ENCODE measurements at regions not wholly inside any gene's neighbourhood (a gene's known extent, or its start where the extent isn't known, plus 50 kb on each side); places are given as distances from the start of the nearest gene placed in this dataset.

- dilution Hi-C loops (cut with MboI; ENCODE audit: extremely low pct_ligation_motif_present, low sequenced_read_pairs) (no loop called here), intact Hi-C loops (cut with micrococcal nuclease) (no loop called here)
- FAIRE-seq (no peak), DNase-seq (ENCODE audit: low read depth, low spot score) (no peak)
- ChIA-PET POLR2A (no interaction called here), CTCF (no interaction called here)
- Histone ChIP-seq H3K27me3 (ENCODE audit: control insufficient read depth in 2 of 2, insufficient read depth in 2 of 2, low read length in 2 of 2) (no peaks in the 10 kb centered on the region), H3K4me3 (replicated peaks in 1 of 3; ENCODE audit: insufficient read depth in 1 of 3, low read depth in 1 of 3, low read length in 3 of 3) (no peak overlapping the region), H4K20me1 (replicated peaks; ENCODE audit: control insufficient read depth, extremely low read depth, insufficient read depth, low read length) (no peaks in the 10 kb centered on the region), H3K9me3 (replicated peaks; ENCODE audit: control insufficient read depth, insufficient read depth, low read length) (no peaks in the 10 kb centered on the region), H3K79me2 (ENCODE audit: control insufficient read depth, insufficient read depth, low read length) (no peaks in the 10 kb centered on the region), H3K9me1 (replicated peaks; ENCODE audit: control insufficient read depth, extremely low read depth, insufficient read depth, low read length) (no peaks in the 10 kb centered on the region), H3K4me2 (ENCODE audit: insufficient read depth, low read length) (no peak overlapping the region), H3K27ac (ENCODE audit: insufficient read depth, low read depth, low read length) (no peak overlapping the region), H3K9ac (replicated peaks; ENCODE audit: extremely low read depth, insufficient read depth, low read length) (no peak overlapping the region), H2AFZ (ENCODE audit: low read depth, low read length) (no peak overlapping the region), H3K36me3 (ENCODE audit: control insufficient read depth in 2 of 2, extremely low read depth in 1 of 2, insufficient read depth in 2 of 2, low read length in 2 of 2) (no peaks in the 10 kb centered on the region), H3K4me1 (ENCODE audit: control insufficient read depth, extremely low read depth, insufficient read depth, low read length) (no peaks in the 10 kb centered on the region)
- BruUV-seq (replicated peaks): no TSS peak
- no peak for TF ChIP-seq FOS (IDR thresholded peaks at IDR 0.05; ENCODE audit: borderline replicate concordance, insufficient read depth, low read length)
- no peak for TF ChIP-seq POLR2AphosphoS5 (IDR thresholded peaks at IDR 0.05; ENCODE audit: insufficient read depth, low read depth, low read length)
- TF ChIP-seq MYC (IDR thresholded peaks at IDR 0.05; ENCODE audit: low read depth, low read length): no peak
- TF ChIP-seq CTCF (IDR thresholded peaks at IDR 0.05; ENCODE audit: extremely low read depth in 1 of 2, insufficient read depth in 1 of 2, low read depth in 1 of 2, low read length in 2 of 2): no peak
Observed at GRCh38 chr6:105966481-105966880, 119.7 kb upstream of the PRDM1 start.

GRCh38 chr6:105964979-105965760 is 121.0 kb upstream of the PRDM1 start:
- Histone ChIP-seq H3K9ac (replicated peaks; ENCODE audit: extremely low read depth, insufficient read depth, low read length) (no peak overlapping the region), H3K4me3 (replicated peaks in 1 of 3; ENCODE audit: insufficient read depth in 1 of 3, low read depth in 1 of 3, low read length in 3 of 3) (no peak overlapping the region), H3K4me1 (ENCODE audit: control insufficient read depth, extremely low read depth, insufficient read depth, low read length) (no peaks in the 10 kb centered on the region), H3K9me1 (replicated peaks; ENCODE audit: control insufficient read depth, extremely low read depth, insufficient read depth, low read length) (no peaks in the 10 kb centered on the region), H4K20me1 (replicated peaks; ENCODE audit: control insufficient read depth, extremely low read depth, insufficient read depth, low read length) (no peaks in the 10 kb centered on the region), H3K9me3 (replicated peaks; ENCODE audit: control insufficient read depth, insufficient read depth, low read length) (no peaks in the 10 kb centered on the region), H3K79me2 (ENCODE audit: control insufficient read depth, insufficient read depth, low read length) (no peaks in the 10 kb centered on the region), H3K27ac (ENCODE audit: insufficient read depth, low read depth, low read length) (no peak overlapping the region), H3K4me2 (ENCODE audit: insufficient read depth, low read length) (no peak overlapping the region), H2AFZ (ENCODE audit: low read depth, low read length) (no peak overlapping the region), H3K27me3 (ENCODE audit: control insufficient read depth in 2 of 2, insufficient read depth in 2 of 2, low read length in 2 of 2) (no peaks in the 10 kb centered on the region), H3K36me3 (ENCODE audit: control insufficient read depth in 2 of 2, extremely low read depth in 1 of 2, insufficient read depth in 2 of 2, low read length in 2 of 2) (no peaks in the 10 kb centered on the region)
- no TSS peak for BruUV-seq (replicated peaks)
- intact Hi-C loops (cut with micrococcal nuclease) (no loop called here), dilution Hi-C loops (cut with MboI; ENCODE audit: extremely low pct_ligation_motif_present, low sequenced_read_pairs) (no loop called here)
- no peak for TF ChIP-seq JUN (IDR thresholded peaks at IDR 0.05; ENCODE audit: borderline replicate concordance, insufficient read depth, insufficient read length, low read depth)
- TF ChIP-seq EZH2 (IDR thresholded peaks at IDR 0.05; ENCODE audit: borderline replicate concordance, low read depth, low read length, severe bottlenecking): no peak
- no peak for TF ChIP-seq POLR2A (IDR thresholded peaks at IDR 0.05; ENCODE audit: low read depth, low read length)
- TF ChIP-seq GATA2 (IDR thresholded peaks at IDR 0.05; ENCODE audit: insufficient read depth, insufficient read length, low read depth, low read length): no peak
- TF ChIP-seq POLR2AphosphoS5 (IDR thresholded peaks at IDR 0.05; ENCODE audit: insufficient read depth, low read depth, low read length): no peak
- no peak for TF ChIP-seq MYC (IDR thresholded peaks at IDR 0.05; ENCODE audit: low read depth, low read length)
- no peak for TF ChIP-seq CTCF (IDR thresholded peaks at IDR 0.05; ENCODE audit: extremely low read depth in 1 of 2, insufficient read depth in 1 of 2, low read depth in 1 of 2, low read length in 2 of 2)
- no peak for TF ChIP-seq FOS (IDR thresholded peaks at IDR 0.05; ENCODE audit: borderline replicate concordance, insufficient read depth, low read length)
- TF ChIP-seq MAX (IDR thresholded peaks at IDR 0.05; ENCODE audit: insufficient read depth, insufficient read length): no peak
- POLR2A ChIA-PET: no interaction called here
- CTCF ChIA-PET: interaction anchor here (0.6 kb wide), 1 partner anchor 1993 kb away, joined by 3 read pairs; no protein-coding TSS in a partner anchor
- FAIRE-seq: no peak
- no peak for DNase-seq (ENCODE audit: low read depth, low spot score)
